Ishikawa (cell line): ENCODE measurements at regions not wholly inside any gene's neighbourhood (a gene's known extent, or its start where the extent isn't known, plus 50 kb on each side); places are given as distances from the start of the nearest gene placed in this dataset.
A peak's percentile ranks its signal among the peaks of the same experiment; 100 is the strongest.

ENCODE experiments used
- CEBPB ChIP-seq: IDR thresholded peaks from 2 replicates; pipeline ENCODE4 v1.6.1; 2012
- CREB1 ChIP-seq: IDR thresholded peaks from 2 replicates; pipeline ENCODE4 v1.6.1; 2012; ENCODE audit warnings: low read depth
- EP300 ChIP-seq: IDR thresholded peaks from 2 replicates; pipeline ENCODE4 v1.6.1; 2012; ENCODE audit warnings: borderline replicate concordance
- RAD21 ChIP-seq: IDR thresholded peaks from 2 replicates; pipeline ENCODE4 v1.6.1; 2012; ENCODE audit warnings: low read depth
- TF ChIP-seq, protein P1 (sequence below): IDR thresholded peaks from 2 replicates; pipeline ENCODE4 v1.6.1; 2012; ENCODE audit warnings: low read depth, mild to moderate bottlenecking
- TF ChIP-seq, protein P2 (sequence below): IDR thresholded peaks from 2 replicates; pipeline ENCODE4 v1.6.1; 2012

DNA sequence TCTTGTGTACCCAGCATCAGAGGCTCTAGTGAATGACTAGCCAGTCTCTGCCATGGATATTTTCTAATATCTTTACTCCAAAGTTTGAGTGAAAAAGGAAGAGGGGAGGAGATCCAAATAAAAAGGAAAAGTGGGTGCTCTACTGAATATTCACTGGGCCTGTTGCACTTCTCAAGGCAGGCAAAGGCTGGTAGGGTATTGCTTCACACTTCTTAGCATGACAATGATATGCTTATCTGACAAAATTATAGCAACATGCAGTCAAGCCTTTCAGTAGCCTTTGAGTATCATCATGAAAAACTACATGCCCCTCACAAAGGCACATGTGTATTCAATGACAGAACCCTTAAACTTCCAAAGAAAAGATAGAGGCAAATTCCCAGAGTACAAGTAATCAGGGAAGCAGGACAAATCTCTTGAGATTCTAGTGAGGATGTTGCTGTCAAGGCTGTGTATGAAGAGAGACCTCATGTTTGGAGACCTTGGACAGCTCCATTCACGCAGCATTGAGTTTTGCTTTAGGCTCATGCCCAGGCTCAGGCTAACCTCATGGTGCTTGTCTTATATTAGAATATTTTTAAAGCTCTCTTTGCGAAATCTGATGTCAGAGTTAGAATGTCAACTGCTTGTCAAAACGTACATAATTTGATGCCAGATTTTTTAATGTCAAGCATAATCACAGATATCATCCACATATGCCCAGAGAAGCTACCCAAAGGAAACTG is 506.9 kb downstream of the OCA2 start:
- TF ChIP-seq EP300 (no peak), CREB1 (no peak), RAD21 (no peak), CEBPB (no peak)
- TF ChIP-seq, protein P1, sequence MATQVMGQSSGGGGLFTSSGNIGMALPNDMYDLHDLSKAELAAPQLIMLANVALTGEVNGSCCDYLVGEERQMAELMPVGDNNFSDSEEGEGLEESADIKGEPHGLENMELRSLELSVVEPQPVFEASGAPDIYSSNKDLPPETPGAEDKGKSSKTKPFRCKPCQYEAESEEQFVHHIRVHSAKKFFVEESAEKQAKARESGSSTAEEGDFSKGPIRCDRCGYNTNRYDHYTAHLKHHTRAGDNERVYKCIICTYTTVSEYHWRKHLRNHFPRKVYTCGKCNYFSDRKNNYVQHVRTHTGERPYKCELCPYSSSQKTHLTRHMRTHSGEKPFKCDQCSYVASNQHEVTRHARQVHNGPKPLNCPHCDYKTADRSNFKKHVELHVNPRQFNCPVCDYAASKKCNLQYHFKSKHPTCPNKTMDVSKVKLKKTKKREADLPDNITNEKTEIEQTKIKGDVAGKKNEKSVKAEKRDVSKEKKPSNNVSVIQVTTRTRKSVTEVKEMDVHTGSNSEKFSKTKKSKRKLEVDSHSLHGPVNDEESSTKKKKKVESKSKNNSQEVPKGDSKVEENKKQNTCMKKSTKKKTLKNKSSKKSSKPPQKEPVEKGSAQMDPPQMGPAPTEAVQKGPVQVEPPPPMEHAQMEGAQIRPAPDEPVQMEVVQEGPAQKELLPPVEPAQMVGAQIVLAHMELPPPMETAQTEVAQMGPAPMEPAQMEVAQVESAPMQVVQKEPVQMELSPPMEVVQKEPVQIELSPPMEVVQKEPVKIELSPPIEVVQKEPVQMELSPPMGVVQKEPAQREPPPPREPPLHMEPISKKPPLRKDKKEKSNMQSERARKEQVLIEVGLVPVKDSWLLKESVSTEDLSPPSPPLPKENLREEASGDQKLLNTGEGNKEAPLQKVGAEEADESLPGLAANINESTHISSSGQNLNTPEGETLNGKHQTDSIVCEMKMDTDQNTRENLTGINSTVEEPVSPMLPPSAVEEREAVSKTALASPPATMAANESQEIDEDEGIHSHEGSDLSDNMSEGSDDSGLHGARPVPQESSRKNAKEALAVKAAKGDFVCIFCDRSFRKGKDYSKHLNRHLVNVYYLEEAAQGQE = peak; percentile 73
- TF ChIP-seq, protein P2, sequence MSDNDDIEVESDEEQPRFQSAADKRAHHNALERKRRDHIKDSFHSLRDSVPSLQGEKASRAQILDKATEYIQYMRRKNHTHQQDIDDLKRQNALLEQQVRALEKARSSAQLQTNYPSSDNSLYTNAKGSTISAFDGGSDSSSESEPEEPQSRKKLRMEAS = no peak
